Endothelial cell of umbilical vein (primary cell): ENCODE measurements at regions not wholly inside any gene's neighbourhood (a gene's known extent, or its start where the extent isn't known, plus 50 kb on each side); places are given as distances from the start of the nearest gene placed in this dataset.

Experiments used
- BruUV-seq: library from RNA; stranded (reverse); fragments of 400-500 nt; replicated peaks from 2 replicates; lab custom pipeline; 2021; lab: Mats Ljungman, UMichigan
- CTCF ChIA-PET: fragments of 300-600, 350-600 bp; sonication (Branson Sonifier 250); formaldehyde crosslinking; loops from one replicate; lab custom pipeline; 2021; ENCODE audit warnings: antibody characterized with exemption, inconsistent platforms; lab: Charles Lee
- POLR2A ChIA-PET: fragments of 300-600, 350-600 bp; sonication (Branson Sonifier 250); formaldehyde crosslinking; loops from one replicate; lab custom pipeline; 2021; ENCODE audit warnings: antibody characterized with exemption, inconsistent platforms; lab: Charles Lee
- DNase-seq: peaks from one replicate; pipeline ENCODE4 v3.0.0-alpha.2; 2011; ENCODE audit warnings: low read depth, low spot score
- FAIRE-seq: peaks from 2 replicates; lab custom pipeline; 2011; peaks lifted over from hg19 to GRCh38; lab: Jason Lieb, UNC
- H2AFZ ChIP-seq: 2 replicates; pipeline ENCODE4 v1.6.0; 2012; ENCODE audit warnings: low read depth, low read length, control low read depth, inconsistent platforms
- H3K27ac ChIP-seq: 2 replicates; pipeline ENCODE4 v1.5.1; 2011; ENCODE audit warnings: low read depth, mild to moderate bottlenecking, control low read depth, low read length, moderate library complexity; ENCODE audit not compliant: insufficient read depth
- H3K27me3 ChIP-seq, 2 experiments: 2 replicates each; pipeline versions ENCODE4 v1.6.0 to v1.6.1; 2011; ENCODE audit warnings: low read length in 2 of 2, mixed read lengths in 1 of 2; ENCODE audit not compliant: control insufficient read depth in 2 of 2, insufficient read depth in 2 of 2
- H3K36me3 ChIP-seq, 2 experiments: 2 replicates in 1 of 2; 3 replicates in 1 of 2; pipeline ENCODE4 v1.5.1; 2011; ENCODE audit warnings: low read length in 2 of 2, mild to moderate bottlenecking in 1 of 2, moderate library complexity in 1 of 2; ENCODE audit not compliant: control insufficient read depth in 2 of 2, insufficient read depth in 2 of 2; ENCODE audit errors: extremely low read depth in 1 of 2
- H3K4me1 ChIP-seq: 3 replicates; pipeline ENCODE4 v1.5.1; 2011; ENCODE audit warnings: mild to moderate bottlenecking, low read length; ENCODE audit not compliant: control insufficient read depth, insufficient read depth; ENCODE audit errors: extremely low read depth
- H3K4me2 ChIP-seq: 2 replicates; pipeline ENCODE4 v1.6.1; 2011; ENCODE audit warnings: low read length, control low read depth, mixed read lengths; ENCODE audit not compliant: insufficient read depth
- H3K4me3 ChIP-seq, 3 experiments: fragments of 200-600 bp in 1 of 3; sonication (generic), shearing (Covaris generic) in 1 of 3; replicated peaks in 1 of 3; 2 replicates each; pipeline ENCODE4 v1.5.1; 2011 to 2016; ENCODE audit warnings: control low read depth in 3 of 3, low read length in 3 of 3, mild to moderate bottlenecking in 2 of 3, inconsistent platforms in 1 of 3, low read depth in 1 of 3, moderate library complexity in 1 of 3; ENCODE audit not compliant: insufficient read depth in 1 of 3
- H3K79me2 ChIP-seq: 2 replicates; pipeline ENCODE4 v1.6.0; 2012; ENCODE audit warnings: low read length, inconsistent platforms; ENCODE audit not compliant: control insufficient read depth, insufficient read depth
- H3K9ac ChIP-seq: replicated peaks from 2 replicates; pipeline ENCODE3; 2011; ENCODE audit warnings: low read length, control low read depth; ENCODE audit not compliant: insufficient read depth; ENCODE audit errors: extremely low read depth
- H3K9me1 ChIP-seq: replicated peaks from 3 replicates; pipeline ENCODE4 v1.6.0; 2011; ENCODE audit warnings: mild to moderate bottlenecking, low read length; ENCODE audit not compliant: control insufficient read depth, insufficient read depth; ENCODE audit errors: extremely low read depth
- H3K9me3 ChIP-seq: replicated peaks from 2 replicates; pipeline ENCODE4 v1.5.1; 2012; ENCODE audit warnings: low read length, inconsistent platforms; ENCODE audit not compliant: control insufficient read depth, insufficient read depth
- H4K20me1 ChIP-seq: replicated peaks from 2 replicates; pipeline ENCODE3; 2011; ENCODE audit warnings: mild to moderate bottlenecking, low read length; ENCODE audit not compliant: control insufficient read depth, insufficient read depth; ENCODE audit errors: extremely low read depth
- CTCF ChIP-seq, 2 donors: IDR thresholded peaks; 1 replicate in 1 of 2; 2 replicates in 1 of 2; pipeline ENCODE4 v1.5.1; 2011; ENCODE audit warnings: low read length in 2 of 2, mild to moderate bottlenecking in 2 of 2, moderate library complexity in 2 of 2, control low read depth in 1 of 2, inconsistent platforms in 1 of 2, low read depth in 1 of 2; ENCODE audit not compliant: insufficient read depth in 1 of 2; ENCODE audit errors: extremely low read depth in 1 of 2
- EZH2 ChIP-seq: IDR thresholded peaks from 2 replicates; pipeline ENCODE4 v1.6.1; 2012; ENCODE audit warnings: borderline replicate concordance, low read depth, mild to moderate bottlenecking, moderate library complexity, low read length, inconsistent platforms; ENCODE audit not compliant: severe bottlenecking
- GATA2 ChIP-seq: IDR thresholded peaks from 2 replicates; pipeline ENCODE4 v1.7.0; 2011; ENCODE audit warnings: low read depth, mild to moderate bottlenecking, moderate library complexity, mixed read lengths, low read length; ENCODE audit not compliant: insufficient read length, insufficient read depth
- JUN ChIP-seq: IDR thresholded peaks from 2 replicates; pipeline ENCODE4 v1.6.1; 2011; ENCODE audit warnings: borderline replicate concordance, low read depth; ENCODE audit not compliant: insufficient read length, insufficient read depth
- MAX ChIP-seq: IDR thresholded peaks from 2 replicates; pipeline ENCODE4 v1.6.1; 2011; ENCODE audit not compliant: insufficient read depth, insufficient read length
- POLR2A ChIP-seq: IDR thresholded peaks from 2 replicates; pipeline ENCODE4 v1.6.1; 2012; ENCODE audit warnings: low read depth, mild to moderate bottlenecking, control low read depth, low read length
- POLR2AphosphoS5 ChIP-seq: IDR thresholded peaks from 2 replicates; pipeline ENCODE4 v1.6.1; 2012; ENCODE audit warnings: low read depth, mild to moderate bottlenecking, control low read depth, low read length, moderate library complexity; ENCODE audit not compliant: insufficient read depth
- dilution Hi-C: fragments of 300-500 bp; cut with MboI; formaldehyde crosslinking; loops from one replicate; pipeline ENCODE4 v1.15.0; 2019; ENCODE audit warnings: low sequenced_read_pairs; ENCODE audit not compliant: extremely low pct_ligation_motif_present
- intact Hi-C: fragments of 100-400 bp; cut with micrococcal nuclease; formaldehyde crosslinking; loops from one replicate; pipeline ENCODE4 v1.10.0; 2022

DNA sequence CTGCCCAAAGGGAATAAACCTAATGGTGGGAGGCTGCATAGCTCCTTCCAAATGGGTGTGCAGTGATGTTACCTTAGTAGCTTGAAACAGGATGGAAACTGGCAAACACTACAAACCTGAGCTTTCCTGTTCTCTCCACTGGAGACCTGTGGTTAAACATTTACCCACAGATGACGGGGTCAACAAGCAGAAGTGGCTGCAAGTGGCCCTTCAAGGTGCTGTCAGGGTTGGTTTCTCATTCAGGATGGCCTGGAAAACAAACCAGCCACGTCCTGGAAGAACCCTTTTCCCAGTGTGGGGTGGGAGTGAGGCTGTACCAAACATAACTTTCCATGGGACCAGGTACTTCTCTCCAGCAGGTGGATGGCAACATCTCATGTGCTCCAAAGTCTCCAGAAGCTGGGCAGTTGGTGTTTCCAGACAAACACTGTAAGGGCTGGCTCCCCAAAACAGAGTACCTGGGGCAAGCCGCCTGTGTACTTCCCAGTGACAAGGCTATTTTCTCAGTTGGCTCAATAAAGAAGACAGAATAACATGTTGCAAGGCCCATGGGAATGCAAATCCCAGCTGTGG is 67.5 kb downstream of the DNAJB9 start:
- no peak overlapping the region for H3K27ac ChIP-seq
- no TSS peak for BruUV-seq
- intact Hi-C loops (no loop called here), dilution Hi-C loops (no loop called here)
- FAIRE-seq (no peak), DNase-seq (no peak)
- no peaks in the 10 kb centered on the region for H3K9me1 ChIP-seq
- H4K20me1 ChIP-seq = no peaks in the 10 kb centered on the region
- H3K27me3 ChIP-seq = peaks cover 0 to 4% of the 10 kb centered on the region in 2 experiments
- H3K4me1 ChIP-seq = no peaks in the 10 kb centered on the region
- ChIA-PET POLR2A (no interaction called here), CTCF (no interaction called here)
- no peak overlapping the region for H2AFZ ChIP-seq
- no peak overlapping the region for H3K4me2 ChIP-seq
- no peaks in the 10 kb centered on the region for H3K36me3 ChIP-seq
- H3K79me2 ChIP-seq = no peaks in the 10 kb centered on the region
- no peak overlapping the region for H3K9ac ChIP-seq
- TF ChIP-seq MAX (no peak), POLR2AphosphoS5 (no peak), CTCF (IDR thresholded peaks at IDR 0.05; ENCODE audit: extremely low read depth in 1 of 2, insufficient read depth in 1 of 2, low read depth in 1 of 2, low read length in 2 of 2) (no peak), JUN (no peak), POLR2A (no peak), EZH2 (no peak)
- H3K9me3 ChIP-seq = no peaks in the 10 kb centered on the region
- H3K4me3 ChIP-seq = no peak overlapping the region

DNA sequence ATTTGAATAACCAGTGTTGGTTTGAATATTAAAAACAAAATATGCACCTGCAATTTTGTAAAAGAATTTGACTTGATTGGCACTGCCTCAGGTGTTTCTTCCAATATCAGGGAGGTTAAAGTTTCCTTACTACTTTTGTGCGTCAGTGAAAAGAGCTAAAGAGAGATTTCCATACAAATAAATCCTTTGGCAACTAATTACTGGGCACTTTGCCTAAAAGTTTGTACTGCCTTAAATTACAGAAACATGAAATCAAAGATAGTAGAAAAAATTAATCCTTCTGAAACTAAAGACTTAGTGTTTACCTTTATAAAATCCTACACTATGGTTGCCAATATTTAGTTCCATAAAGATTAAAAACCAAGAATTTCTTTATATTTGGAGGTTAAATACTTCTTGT is 72.5 kb downstream of the DNAJB9 start:
- no peak overlapping the region for H2AFZ ChIP-seq
- no peak for FAIRE-seq
- intact Hi-C loops = no loop called here
- DNase-seq = no peak
- H3K27me3 ChIP-seq = peaks cover 2 to 3% of the 10 kb centered on the region in 2 experiments
- H3K9me1 ChIP-seq = no peaks in the 10 kb centered on the region
- no peak overlapping the region for H3K9ac ChIP-seq
- ChIA-PET POLR2A (no interaction called here), CTCF (no interaction called here)
- no peaks in the 10 kb centered on the region for H4K20me1 ChIP-seq
- H3K4me1 ChIP-seq = no peaks in the 10 kb centered on the region
- H3K36me3 ChIP-seq = no peaks in the 10 kb centered on the region
- no peak for TF ChIP-seq POLR2A
- TF ChIP-seq GATA2 = no peak
- no peak overlapping the region for H3K27ac ChIP-seq
- no peak overlapping the region for H3K4me3 ChIP-seq
- H3K4me2 ChIP-seq = no peak overlapping the region
- no peaks in the 10 kb centered on the region for H3K79me2 ChIP-seq
- no TSS peak for BruUV-seq
- no peaks in the 10 kb centered on the region for H3K9me3 ChIP-seq
- dilution Hi-C loops = no loop called here
